H1 (cell line): ENCODE measurements at regions not wholly inside any gene's neighbourhood (a gene's known extent, or its start where the extent isn't known, plus 50 kb on each side); places are given as distances from the start of the nearest gene placed in this dataset.

Source experiments
- CBX5 ChIP-seq: fragments of 300-800, 300-1000 bp; sonication (generic); IDR thresholded peaks from 2 replicates; pipeline ENCODE4 v1.7.1; 2016; ENCODE audit warnings: antibody characterized with exemption, low read length, low read depth
- SIRT6 ChIP-seq: IDR thresholded peaks from one replicate; pipeline ENCODE4 v1.7.1; 2012; ENCODE audit warnings: low read length, inconsistent platforms

DNA sequence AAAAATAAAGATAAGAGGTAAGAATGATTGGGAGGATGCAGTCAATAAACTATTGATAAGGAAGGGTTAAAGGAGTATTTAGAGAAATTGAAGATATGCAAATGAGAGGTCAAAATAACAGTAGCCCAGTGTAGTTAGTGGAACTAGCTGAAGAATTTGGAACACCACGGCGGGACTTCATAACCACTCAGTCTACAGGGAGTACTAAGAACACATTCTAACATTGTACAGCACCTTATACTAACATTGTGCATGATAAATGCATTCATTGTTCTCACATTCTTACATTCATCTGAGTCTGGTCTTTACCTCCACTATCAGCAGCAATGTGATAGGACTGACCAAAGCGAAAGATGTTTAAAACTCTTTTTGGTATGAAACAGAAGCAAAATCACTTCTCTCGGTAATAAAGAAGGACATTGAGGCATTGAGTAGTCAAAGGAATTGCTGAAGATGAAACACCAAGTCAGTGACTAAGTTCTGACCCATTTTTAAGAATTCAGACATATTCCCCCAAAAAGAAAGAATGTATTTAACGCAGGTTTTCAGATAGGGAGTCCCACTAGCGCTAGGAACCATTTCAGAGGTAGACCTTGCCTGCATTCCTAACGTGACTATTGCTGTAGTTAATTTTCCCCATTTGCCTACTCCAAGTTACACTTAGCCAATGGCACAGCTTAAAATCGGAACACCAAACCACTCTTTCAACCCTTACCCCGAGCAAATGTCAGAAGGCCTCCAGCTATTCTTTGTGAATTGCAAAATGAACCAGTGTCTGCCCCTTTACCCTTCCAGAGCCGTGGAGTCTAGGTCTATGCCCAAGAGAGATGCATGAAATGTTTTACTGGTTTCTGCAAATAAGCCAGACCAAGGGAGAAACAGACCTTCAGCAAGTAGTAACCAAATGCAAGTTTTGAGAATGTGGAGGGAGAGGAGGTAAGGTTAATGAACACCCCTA, 108.8 kb upstream of the IRF2BP2 start (continued):
- TF ChIP-seq SIRT6 (no peak), CBX5 (no peak)
